ENCODE measurements at regions not wholly inside any gene's neighbourhood (a gene's known extent, or its start where the extent isn't known, plus 50 kb on each side); places are given as distances from the start of the nearest gene placed in this dataset.

- Histone ChIP-seq H3K9me3 (no peaks in the 10 kb centered on the region), H3K4me3 (no peak overlapping the region), H3K27me3 (no peaks in the 10 kb centered on the region), H3K27ac (no peak overlapping the region), H3K4me1 (no peaks in the 10 kb centered on the region), H3K36me3 (replicated peaks in 1 of 2; ENCODE audit: insufficient read depth in 1 of 2, low read depth in 2 of 2) (no peaks in the 10 kb centered on the region)
- ATAC-seq, result no peak
- intact Hi-C loops (cut with DNase I), result no loop called here
- no peak for DNase-seq
- 80 to 81% methylated on average over 2 of the region's 2 CpGs for WGBS, 2 donors
- TF ChIP-seq, protein P1, sequence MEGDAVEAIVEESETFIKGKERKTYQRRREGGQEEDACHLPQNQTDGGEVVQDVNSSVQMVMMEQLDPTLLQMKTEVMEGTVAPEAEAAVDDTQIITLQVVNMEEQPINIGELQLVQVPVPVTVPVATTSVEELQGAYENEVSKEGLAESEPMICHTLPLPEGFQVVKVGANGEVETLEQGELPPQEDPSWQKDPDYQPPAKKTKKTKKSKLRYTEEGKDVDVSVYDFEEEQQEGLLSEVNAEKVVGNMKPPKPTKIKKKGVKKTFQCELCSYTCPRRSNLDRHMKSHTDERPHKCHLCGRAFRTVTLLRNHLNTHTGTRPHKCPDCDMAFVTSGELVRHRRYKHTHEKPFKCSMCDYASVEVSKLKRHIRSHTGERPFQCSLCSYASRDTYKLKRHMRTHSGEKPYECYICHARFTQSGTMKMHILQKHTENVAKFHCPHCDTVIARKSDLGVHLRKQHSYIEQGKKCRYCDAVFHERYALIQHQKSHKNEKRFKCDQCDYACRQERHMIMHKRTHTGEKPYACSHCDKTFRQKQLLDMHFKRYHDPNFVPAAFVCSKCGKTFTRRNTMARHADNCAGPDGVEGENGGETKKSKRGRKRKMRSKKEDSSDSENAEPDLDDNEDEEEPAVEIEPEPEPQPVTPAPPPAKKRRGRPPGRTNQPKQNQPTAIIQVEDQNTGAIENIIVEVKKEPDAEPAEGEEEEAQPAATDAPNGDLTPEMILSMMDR (IDR thresholded peaks at IDR 0.05), result no peak
- no peak for TF ChIP-seq POLR2A (IDR thresholded peaks at IDR 0.05)
Measured at GRCh38 chr6:145454006-145454405, 281.3 kb downstream of the EPM2A start.

DNA sequence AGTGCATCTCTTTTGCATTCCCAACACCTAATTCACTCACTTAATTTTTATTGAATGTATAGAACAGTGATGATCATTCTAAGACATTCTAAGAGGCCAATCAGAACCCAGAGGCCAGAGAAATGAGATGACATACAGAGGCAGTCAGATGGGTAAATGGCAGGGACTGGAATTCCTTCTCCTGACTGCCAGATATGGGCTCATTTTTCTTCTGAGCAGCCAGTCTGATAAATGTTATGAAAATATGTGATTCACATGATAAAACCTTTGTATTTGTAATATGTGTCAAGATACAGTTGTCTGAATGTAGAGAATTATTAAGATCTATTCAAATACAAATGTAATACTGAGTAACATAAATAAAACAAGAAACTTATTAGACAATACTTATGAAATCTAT is 277.8 kb downstream of the EPM2A start:
- no peak overlapping the region for H3K4me3 ChIP-seq
- no peaks in the 10 kb centered on the region for H3K36me3 ChIP-seq (replicated peaks in 1 of 2; ENCODE audit: insufficient read depth in 1 of 2, low read depth in 2 of 2)
- TF ChIP-seq, protein P1 (IDR thresholded peaks at IDR 0.05), result no peak
- no peak for TF ChIP-seq POLR2A (IDR thresholded peaks at IDR 0.05)
- ATAC-seq (no peak), DNase-seq (no peak)
- H3K9me3 ChIP-seq, result no peaks in the 10 kb centered on the region
- intact Hi-C loops (cut with DNase I), result no loop called here
- H3K27ac ChIP-seq, result no peak overlapping the region
- no peaks in the 10 kb centered on the region for H3K27me3 ChIP-seq
- H3K4me1 ChIP-seq, result no peaks in the 10 kb centered on the region

GRCh38 chr6:145468534-145468933 is 266.8 kb downstream of the EPM2A start:
- ATAC-seq, result no peak
- DNase-seq, result no peak
- intact Hi-C loops (cut with DNase I), result no loop called here

DNA sequence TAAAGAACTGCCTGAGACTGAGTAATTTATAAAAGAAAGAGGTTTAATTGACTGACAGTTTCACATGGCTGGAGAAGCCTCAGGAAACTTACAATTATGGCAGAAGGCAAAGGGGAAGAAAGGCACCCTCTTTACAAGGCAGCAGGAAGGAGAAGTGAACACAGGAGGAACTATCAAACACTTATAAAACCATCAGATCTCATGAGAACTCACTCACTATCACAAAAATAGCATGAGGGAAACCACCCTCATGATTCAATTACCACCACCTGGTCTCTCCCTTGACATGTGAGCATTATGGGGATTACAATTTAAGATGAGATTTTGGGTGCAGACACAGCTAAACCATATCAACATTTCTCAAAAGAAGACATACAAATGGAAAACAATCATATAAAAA is 266.3 kb downstream of the EPM2A start:
- H3K9me3 ChIP-seq, result no peaks in the 10 kb centered on the region
- no peaks in the 10 kb centered on the region for H3K4me1 ChIP-seq
- TF ChIP-seq POLR2A (IDR thresholded peaks at IDR 0.05), result no peak
- TF ChIP-seq, protein P1 (IDR thresholded peaks at IDR 0.05), result no peak
- H3K36me3 ChIP-seq (replicated peaks in 1 of 2; ENCODE audit: insufficient read depth in 1 of 2, low read depth in 2 of 2), result no peaks in the 10 kb centered on the region
- H3K27ac ChIP-seq, result no peak overlapping the region
- DNase-seq (no peak), ATAC-seq (no peak)
- intact Hi-C loops (cut with DNase I), result no loop called here
- H3K4me3 ChIP-seq, result no peak overlapping the region
- no peaks in the 10 kb centered on the region for H3K27me3 ChIP-seq

More at GRCh38 chr6:145468534-145468933, 266.8 kb downstream of the EPM2A start:
- Histone ChIP-seq H3K27me3 (no peaks in the 10 kb centered on the region), H3K4me3 (no peak overlapping the region), H3K36me3 (replicated peaks in 1 of 2; ENCODE audit: insufficient read depth in 1 of 2, low read depth in 2 of 2) (no peaks in the 10 kb centered on the region), H3K4me1 (no peaks in the 10 kb centered on the region), H3K27ac (no peak overlapping the region), H3K9me3 (no peaks in the 10 kb centered on the region)
- no peak for TF ChIP-seq POLR2A (IDR thresholded peaks at IDR 0.05)
- TF ChIP-seq, protein P1 (IDR thresholded peaks at IDR 0.05), result no peak

- no peaks in the 10 kb centered on the region for H3K36me3 ChIP-seq (replicated peaks in 1 of 2; ENCODE audit: insufficient read depth in 1 of 2, low read depth in 2 of 2)
- DNase-seq (no peak), ATAC-seq (no peak)
- no peaks in the 10 kb centered on the region for H3K4me1 ChIP-seq
- 30 to 31% methylated on average over 1 of the region's 1 CpG for WGBS, 2 donors
- intact Hi-C loops (cut with DNase I), result no loop called here
- no peak overlapping the region for H3K4me3 ChIP-seq
- TF ChIP-seq POLR2A (IDR thresholded peaks at IDR 0.05), result no peak
- TF ChIP-seq, protein P1 (IDR thresholded peaks at IDR 0.05), result no peak
- H3K27ac ChIP-seq, result no peak overlapping the region
- no peaks in the 10 kb centered on the region for H3K9me3 ChIP-seq
- H3K27me3 ChIP-seq, result no peaks in the 10 kb centered on the region
Measured at GRCh38 chr6:145475794-145476396, 259.4 kb downstream of the EPM2A start.
